H1 (cell line): ENCODE measurements at regions not wholly inside any gene's neighbourhood (a gene's known extent, or its start where the extent isn't known, plus 50 kb on each side); places are given as distances from the start of the nearest gene placed in this dataset.

ENCODE experiments used
- CTCF ChIA-PET: fragments of 300-600 bp; sonication (Branson Sonifier 250); formaldehyde crosslinking; loops from one replicate; lab custom pipeline; 2021; ENCODE audit not compliant: partially characterized antibody; lab: Charles Lee
- POLR2A ChIA-PET: fragments of 300-600 bp; sonication (Branson Sonifier 250); formaldehyde crosslinking; loops from one replicate; lab custom pipeline; 2021; ENCODE audit warnings: inconsistent platforms; ENCODE audit not compliant: partially characterized antibody; lab: Charles Lee
- DNase-seq, 2 experiments: peaks; one replicate each; pipeline versions ENCODE4 v3.0.0 to v3.0.0-alpha.2; 2010 to 2022; ENCODE audit warnings: low spot score in 2 of 2, low read depth in 1 of 2, mixed read lengths in 1 of 2
- FAIRE-seq: peaks from 2 replicates; lab custom pipeline; 2011; peaks lifted over from hg19 to GRCh38; lab: Jason Lieb, UNC
- H2AFZ ChIP-seq: 2 replicates; pipeline ENCODE4 v1.8.1; 2012; ENCODE audit warnings: low read length, inconsistent platforms
- H2AK5ac ChIP-seq: 2 replicates; pipeline ENCODE4 v1.6.1; 2013; ENCODE audit warnings: low read depth, low read length
- H2BK120ac ChIP-seq: replicated peaks from 2 replicates; pipeline ENCODE3; 2013; ENCODE audit warnings: low read depth, low read length, inconsistent platforms
- H2BK12ac ChIP-seq: 2 replicates; pipeline ENCODE4 v1.6.1; 2013; ENCODE audit warnings: low read depth, low read length
- H2BK15ac ChIP-seq: 2 replicates; pipeline ENCODE4 v1.6.1; 2013; ENCODE audit warnings: low read length
- H2BK20ac ChIP-seq: 2 replicates; pipeline ENCODE4 v1.6.1; 2013; ENCODE audit warnings: low read length
- H2BK5ac ChIP-seq: 2 replicates; pipeline ENCODE4 v1.6.1; 2013; ENCODE audit warnings: low read depth, low read length
- H3K14ac ChIP-seq: 2 replicates; pipeline ENCODE4 v1.6.1; 2013; ENCODE audit warnings: inconsistent platforms; ENCODE audit not compliant: insufficient read length
- H3K18ac ChIP-seq: 2 replicates; pipeline ENCODE4 v1.6.1; 2013; ENCODE audit warnings: low read length; ENCODE audit errors: extremely low read depth
- H3K23ac ChIP-seq: 2 replicates; pipeline ENCODE4 v1.6.1; 2013; ENCODE audit warnings: inconsistent platforms; ENCODE audit not compliant: insufficient read length
- H3K23me2 ChIP-seq: 2 replicates; pipeline ENCODE4 v1.6.1; 2013; ENCODE audit warnings: low read depth, low read length
- H3K27ac ChIP-seq: 2 replicates; pipeline ENCODE4 v1.6.1; 2011; ENCODE audit warnings: low read depth, low read length, inconsistent platforms
- H3K27me3 ChIP-seq, 4 experiments: replicated peaks in 1 of 4; 1 replicate in 1 of 4; 2 replicates in 3 of 4; pipeline versions ENCODE4 v1.6.1 to v1.8.1; 2011 to 2013; ENCODE audit warnings: low read length in 3 of 4, mild to moderate bottlenecking in 3 of 4, inconsistent platforms in 2 of 4, mixed read lengths in 2 of 4, moderate library complexity in 1 of 4; ENCODE audit not compliant: control insufficient read depth in 3 of 4, insufficient read depth in 3 of 4; ENCODE audit errors: extremely low read depth in 1 of 4
- H3K36me3 ChIP-seq, 4 experiments: 2 replicates each; pipeline versions ENCODE4 v1.6.1 to v1.8.1; 2011 to 2013; ENCODE audit warnings: mild to moderate bottlenecking in 4 of 4, low read length in 3 of 4, moderate library complexity in 2 of 4, control low read depth in 1 of 4, inconsistent platforms in 1 of 4; ENCODE audit not compliant: insufficient read depth in 4 of 4, control insufficient read depth in 2 of 4
- H3K4ac ChIP-seq: replicated peaks from 2 replicates; pipeline ENCODE3; 2013; ENCODE audit warnings: low read length, low read depth, mixed read lengths, inconsistent platforms; ENCODE audit not compliant: insufficient read length
- H3K4me1 ChIP-seq, 4 experiments: replicated peaks in 1 of 4; 1 replicate in 1 of 4; 2 replicates in 3 of 4; pipeline versions ENCODE4 v1.6.1 to v1.8.1; 2011 to 2013; ENCODE audit warnings: low read length in 3 of 4, inconsistent platforms in 2 of 4, mixed read lengths in 1 of 4; ENCODE audit not compliant: insufficient read depth in 4 of 4, control insufficient read depth in 3 of 4
- H3K4me2 ChIP-seq, 2 experiments: 2 replicates each; pipeline versions ENCODE4 v1.6.1 to v1.8.1; 2011 to 2013; ENCODE audit warnings: low read depth in 2 of 2, low read length in 2 of 2, control low read depth in 1 of 2, inconsistent platforms in 1 of 2, mild to moderate bottlenecking in 1 of 2; ENCODE audit not compliant: insufficient read depth in 1 of 2
- H3K4me3 ChIP-seq, 4 experiments: fragments of 200-600, 300-600 bp in 1 of 4; sonication (generic), shearing (Covaris generic), sonication (Bioruptor Twin) in 1 of 4; 2 replicates each; pipeline versions ENCODE4 v1.5.1 to v1.8.1; 2011 to 2016; ENCODE audit warnings: low read length in 4 of 4, low read depth in 3 of 4, control low read depth in 2 of 4, inconsistent platforms in 2 of 4, mild to moderate bottlenecking in 2 of 4, mixed read lengths in 1 of 4, moderate library complexity in 1 of 4; ENCODE audit not compliant: insufficient read depth in 2 of 4; ENCODE audit errors: extremely low read depth in 1 of 4
- H3K56ac ChIP-seq: replicated peaks from 2 replicates; pipeline ENCODE3; 2013; ENCODE audit warnings: low read depth, mild to moderate bottlenecking, mixed read lengths, low read length, inconsistent platforms; ENCODE audit not compliant: insufficient read length
- H3K79me1 ChIP-seq: 2 replicates; pipeline ENCODE4 v1.6.1; 2013; ENCODE audit warnings: low read depth, low read length, control low read depth
- H3K79me2 ChIP-seq, 2 experiments: 2 replicates each; pipeline versions ENCODE4 v1.6.1 to v1.8.1; 2012 to 2013; ENCODE audit warnings: low read length in 2 of 2, mild to moderate bottlenecking in 2 of 2, inconsistent platforms in 1 of 2; ENCODE audit not compliant: insufficient read depth in 2 of 2, control insufficient read depth in 1 of 2
- H3K9ac ChIP-seq, 4 experiments: replicated peaks in 1 of 4; 1 replicate in 1 of 4; 2 replicates in 3 of 4; pipeline versions ENCODE4 v1.6.1 to v1.8.1; 2011 to 2013; ENCODE audit warnings: low read depth in 3 of 4, low read length in 3 of 4, control low read depth in 2 of 4, mild to moderate bottlenecking in 2 of 4, moderate library complexity in 2 of 4, inconsistent platforms in 1 of 4; ENCODE audit errors: extremely low read depth in 1 of 4
- H3K9me3 ChIP-seq, 2 experiments: 2 replicates each; pipeline versions ENCODE4 v1.6.1 to v1.8.1; 2012 to 2013; ENCODE audit warnings: mild to moderate bottlenecking in 2 of 2, moderate library complexity in 2 of 2, control low read depth in 1 of 2, inconsistent platforms in 1 of 2, low read depth in 1 of 2, low read length in 1 of 2, mixed read lengths in 1 of 2; ENCODE audit not compliant: insufficient read depth in 2 of 2
- H4K20me1 ChIP-seq, 2 experiments: replicated peaks in 1 of 2; 2 replicates each; pipeline versions ENCODE3 to v1.8.1; 2011 to 2013; ENCODE audit warnings: inconsistent platforms in 2 of 2, low read length in 2 of 2, mild to moderate bottlenecking in 1 of 2; ENCODE audit not compliant: insufficient read depth in 2 of 2, control insufficient read depth in 1 of 2
- H4K5ac ChIP-seq: 2 replicates; pipeline ENCODE4 v1.6.1; 2013; ENCODE audit warnings: low read length, low read depth, mixed read lengths, inconsistent platforms; ENCODE audit not compliant: insufficient read length
- H4K8ac ChIP-seq: 2 replicates; pipeline ENCODE4 v1.8.0; 2013; ENCODE audit warnings: mild to moderate bottlenecking, moderate library complexity, low read length, inconsistent platforms; ENCODE audit not compliant: insufficient read depth; ENCODE audit errors: extremely low read depth
- H4K91ac ChIP-seq: replicated peaks from 2 replicates; pipeline ENCODE3; 2013; ENCODE audit warnings: low read length, mixed read lengths, inconsistent platforms; ENCODE audit not compliant: insufficient read length
- EP300 ChIP-seq, 2 experiments: IDR thresholded peaks; 1 replicate in 1 of 2; 2 replicates in 1 of 2; pipeline ENCODE4 v1.6.1; 2011 to 2012; ENCODE audit warnings: low read depth in 2 of 2, low read length in 2 of 2, mild to moderate bottlenecking in 2 of 2, borderline replicate concordance in 1 of 2, inconsistent platforms in 1 of 2, moderate library complexity in 1 of 2
- EZH2 ChIP-seq: fragments of 200-600 bp; sonication (generic); IDR thresholded peaks from 2 replicates; pipeline ENCODE4 v1.7.1; 2012; ENCODE audit warnings: low read depth, mild to moderate bottlenecking, moderate library complexity, low read length, inconsistent platforms; ENCODE audit not compliant: severe bottlenecking
- HDAC2 ChIP-seq, 2 experiments: fragments of 300-600 bp in 1 of 2; sonication (generic) in 1 of 2; IDR thresholded peaks; 2 replicates each; pipeline ENCODE4 v1.6.1; 2011 to 2012; ENCODE audit warnings: low read depth in 2 of 2, low read length in 2 of 2, mild to moderate bottlenecking in 2 of 2, moderate library complexity in 2 of 2, borderline replicate concordance in 1 of 2, inconsistent platforms in 1 of 2
- JUND ChIP-seq: IDR thresholded peaks from 2 replicates; pipeline ENCODE4 v1.6.1; 2011; ENCODE audit warnings: mild to moderate bottlenecking, improper control_type of control experiment, low read length
- KDM5A ChIP-seq: fragments of 200-600 bp; IDR thresholded peaks from 2 replicates; pipeline ENCODE4 v1.7.1; 2012; ENCODE audit warnings: mild to moderate bottlenecking, low read length, inconsistent platforms, mixed read lengths
- NANOG ChIP-seq: IDR thresholded peaks from 2 replicates; pipeline ENCODE4 v1.6.1; 2011; ENCODE audit warnings: low read length, low read depth, mild to moderate bottlenecking, inconsistent platforms; ENCODE audit not compliant: insufficient read depth, poor library complexity, severe bottlenecking
- WGBS, 2 experiments: shearing (Covaris generic) in 1 of 2; methylation state at CpG; one replicate each; pipeline versions ENCODE4 v1.1.6 to v1.1.7; 2013 to 2015; ENCODE audit warnings: low lambda C conversion rate in 2 of 2, mixed read lengths in 2 of 2, inconsistent platforms in 1 of 2, low coverage in 1 of 2, missing lambda C conversion rate in 1 of 2; ENCODE audit not compliant: insufficient replicate concordance in 2 of 2, insufficient coverage in 1 of 2, insufficient read length in 1 of 2; ENCODE audit errors: extremely low coverage in 1 of 2, missing lambda C conversion rate in 1 of 2; 5-methylcytosine and 5-hydroxymethylcytosine counted together

GRCh38 chr5:87944553-87945285 lies 323.9 kb downstream of the TMEM161B start:
- no peaks in the 10 kb centered on the region for H3K9me3 ChIP-seq
- no peak overlapping the region for H3K27ac ChIP-seq
- no peak overlapping the region for H3K18ac ChIP-seq
- H3K79me2 ChIP-seq, result no peaks in the 10 kb centered on the region
- ChIA-PET POLR2A (interaction anchor here (1.0 kb wide), 1 partner anchor 14 kb away, joined by 3 read pairs; no protein-coding TSS in a partner anchor), CTCF (interaction anchor here (1.1 to 2.2 kb wide), 3 partner anchors 9 to 161 kb away, joined by 3 to 7 read pairs (median 4); no protein-coding TSS in a partner anchor)
- no peak overlapping the region for H3K9ac ChIP-seq
- peak overlapping the region; percentile 31 to 35; a peak in 1 of 4 replicates for H3K4me2 ChIP-seq
- H2AFZ ChIP-seq, result no peak overlapping the region
- 20% methylated on average over 9 of the region's 9 CpGs; no CpG with 5 or more reads in 1 of the 2 experiments for WGBS, 2 experiments
- H2BK20ac ChIP-seq, result no peak overlapping the region
- no peaks in the 10 kb centered on the region for H4K20me1 ChIP-seq
- H4K91ac ChIP-seq, result no peak overlapping the region
- H3K36me3 ChIP-seq, result no peaks in the 10 kb centered on the region
- H2AK5ac ChIP-seq, result no peak overlapping the region
- no peak overlapping the region for H3K56ac ChIP-seq
- H3K27me3 ChIP-seq, result no peaks in the 10 kb centered on the region
- TF ChIP-seq KDM5A (no peak), HDAC2 (IDR thresholded peaks at IDR 0.05; ENCODE audit: borderline replicate concordance in 1 of 2, low read depth in 2 of 2, low read length in 2 of 2) (0 out of 4 replicates have a peak, but pooled peaks of 1 of the 2 experiments have one; percentile 51), NANOG (peak; percentile 33), EZH2 (no peak), EP300 (IDR thresholded peaks at IDR 0.05; ENCODE audit: borderline replicate concordance in 1 of 2, low read depth in 2 of 2, low read length in 2 of 2) (0 out of 3 replicates have a peak, but pooled peaks of 1 of the 2 experiments have one; percentile 40), JUND (0 out of 2 replicates have a peak, but pooled peaks have one; percentile 16)
- no peak overlapping the region for H2BK5ac ChIP-seq
- no peak overlapping the region for H3K14ac ChIP-seq
- peak; percentile 71 for FAIRE-seq
- no peak overlapping the region for H3K23ac ChIP-seq
- no peak overlapping the region for H4K5ac ChIP-seq
- H3K4me3 ChIP-seq, result no peak overlapping the region
- no peak overlapping the region for H2BK120ac ChIP-seq
- no peak overlapping the region for H4K8ac ChIP-seq
- no peak overlapping the region for H2BK15ac ChIP-seq
- H3K23me2 ChIP-seq, result no peaks in the 10 kb centered on the region
- peak in 1 of 2 experiments; percentile 68 for DNase-seq
- H3K79me1 ChIP-seq, result no peaks in the 10 kb centered on the region
- no peak overlapping the region for H2BK12ac ChIP-seq
- H3K4ac ChIP-seq, result no peak overlapping the region
- peaks cover 2 to 7% (median 5%) of the 10 kb centered on the region in 4 experiments; a peak in 5 of 7 replicates for H3K4me1 ChIP-seq
